Naive thymus-derived CD4-positive, alpha-beta T cell (primary cell): ENCODE measurements at regions not wholly inside any gene's neighbourhood (a gene's known extent, or its start where the extent isn't known, plus 50 kb on each side); places are given as distances from the start of the nearest gene placed in this dataset.

Experiments
- ATAC-seq: fragments of 150-1000 bp; cut with Tn5 transposase; 2 replicates; pipeline ENCODE4 v1.10.0; 2021; ENCODE audit warnings: mild to moderate bottlenecking, moderate library complexity
- CTCF ChIA-PET: fragments of 350-600 bp; sonication (Branson Sonifier 250); formaldehyde crosslinking; loops from one replicate; lab custom pipeline; 2021; ENCODE audit warnings: antibody characterized with exemption; lab: Charles Lee
- POLR2A ChIA-PET: fragments of 350-600 bp; sonication (Branson Sonifier 250); formaldehyde crosslinking; loops from one replicate; lab custom pipeline; 2021; ENCODE audit warnings: antibody characterized with exemption, inconsistent platforms; lab: Charles Lee
- DNase-seq, 9 donors: peaks; one replicate each; pipeline versions ENCODE4 v3.0.0 to v3.0.0-alpha.2; 2020 to 2022; ENCODE audit warnings: mixed read lengths in 1 of 9
- H3K27ac ChIP-seq: one replicate; pipeline ENCODE4 v1.7.0; 2013; ENCODE audit warnings: mild to moderate bottlenecking, low read depth, low read length, moderate library complexity
- H3K27me3 ChIP-seq, 2 donors: one replicate each; pipeline ENCODE4 v1.7.0; 2013; ENCODE audit warnings: low read length in 2 of 2, mild to moderate bottlenecking in 2 of 2, moderate library complexity in 2 of 2; ENCODE audit not compliant: control insufficient read depth in 2 of 2, insufficient read depth in 2 of 2
- H3K36me3 ChIP-seq, 3 experiments: 1 replicate in 2 of 3; 2 replicates in 1 of 3; pipeline ENCODE4 v1.7.0; 2013; ENCODE audit warnings: low read length in 3 of 3, mild to moderate bottlenecking in 3 of 3, moderate library complexity in 1 of 3; ENCODE audit not compliant: insufficient read depth in 3 of 3, control insufficient read depth in 2 of 3
- H3K4me1 ChIP-seq, 2 donors: one replicate each; pipeline ENCODE4 v1.7.0; 2013; ENCODE audit warnings: low read length in 2 of 2, mild to moderate bottlenecking in 2 of 2, moderate library complexity in 1 of 2; ENCODE audit not compliant: control insufficient read depth in 2 of 2, insufficient read depth in 2 of 2
- H3K4me3 ChIP-seq: 2 replicates; pipeline ENCODE4 v1.7.0; 2013; ENCODE audit warnings: mild to moderate bottlenecking, low read length
- H3K9me3 ChIP-seq, 3 experiments: 1 replicate in 2 of 3; 2 replicates in 1 of 3; pipeline ENCODE4 v1.7.0; 2013; ENCODE audit warnings: low read length in 3 of 3; ENCODE audit not compliant: control insufficient read depth in 2 of 3
- H3K27ac Mint-ChIP-seq, 9 donors: one replicate each; pipeline ENCODE4 v1.8.0; 2020 to 2022; ENCODE audit warnings: mixed read lengths in 9 of 9, mild to moderate bottlenecking in 8 of 9, moderate library complexity in 5 of 9, inconsistent platforms in 2 of 9
- H3K27me3 Mint-ChIP-seq, 5 donors: one replicate each; pipeline ENCODE4 v1.8.0; 2021 to 2022; ENCODE audit warnings: mixed read lengths in 5 of 5, mild to moderate bottlenecking in 1 of 5
- H3K36me3 Mint-ChIP-seq, 5 donors: one replicate each; pipeline ENCODE4 v1.8.0; 2020 to 2022; ENCODE audit warnings: mixed read lengths in 5 of 5, mild to moderate bottlenecking in 3 of 5, inconsistent platforms in 1 of 5
- H3K4me1 Mint-ChIP-seq, 7 donors: one replicate each; pipeline ENCODE4 v1.8.0; 2020 to 2022; ENCODE audit warnings: mixed read lengths in 7 of 7, mild to moderate bottlenecking in 3 of 7, inconsistent platforms in 1 of 7
- H3K4me3 Mint-ChIP-seq, 10 donors: one replicate each; pipeline ENCODE4 v1.8.0; 2020 to 2022; ENCODE audit warnings: mild to moderate bottlenecking in 10 of 10, mixed read lengths in 10 of 10, moderate library complexity in 6 of 10, inconsistent platforms in 2 of 10
- H3K9me3 Mint-ChIP-seq, 11 donors: one replicate each; pipeline ENCODE4 v1.8.0; 2020 to 2022; ENCODE audit warnings: mixed read lengths in 11 of 11, mild to moderate bottlenecking in 4 of 11, inconsistent platforms in 1 of 11, moderate library complexity in 1 of 11
- intact Hi-C, 2 donors: fragments of 100-400 bp; cut with micrococcal nuclease; formaldehyde crosslinking; loops; one replicate each; pipeline ENCODE4 v1.15.1; 2023

GRCh38 chr2:155151945-155152344 lies 453.4 kb downstream of the KCNJ3 start:
- H3K4me3 ChIP-seq, result no peak overlapping the region
- Mint-ChIP-seq H3K27ac (no peak overlapping the region), H3K4me3 (no peak overlapping the region), H3K9me3 (peaks cover 0 to 8% (median 0%) of the 10 kb centered on the region in 11 donors), H3K27me3 (no peaks in the 10 kb centered on the region), H3K36me3 (no peaks in the 10 kb centered on the region), H3K4me1 (no peaks in the 10 kb centered on the region)
- ATAC-seq (no peak), DNase-seq (no peak)
- intact Hi-C loops, result no loop called here
- POLR2A ChIA-PET, result no interaction called here
- no peaks in the 10 kb centered on the region for H3K9me3 ChIP-seq
- no peaks in the 10 kb centered on the region for H3K4me1 ChIP-seq
- no peaks in the 10 kb centered on the region for H3K36me3 ChIP-seq
- CTCF ChIA-PET, result no interaction called here
- no peak overlapping the region for H3K27ac ChIP-seq
- H3K27me3 ChIP-seq, result no peaks in the 10 kb centered on the region

GRCh38 chr2:155151472-155151871 lies 453.0 kb downstream of the KCNJ3 start:
- no peak overlapping the region for H3K27ac ChIP-seq
- CTCF ChIA-PET, result no interaction called here
- H3K4me3 ChIP-seq, result no peak overlapping the region
- Mint-ChIP-seq H3K9me3 (peaks cover 0 to 8% (median 0%) of the 10 kb centered on the region in 11 donors), H3K27ac (no peak overlapping the region), H3K4me1 (no peaks in the 10 kb centered on the region), H3K4me3 (no peak overlapping the region), H3K27me3 (no peaks in the 10 kb centered on the region), H3K36me3 (no peaks in the 10 kb centered on the region)
- H3K27me3 ChIP-seq, result no peaks in the 10 kb centered on the region
- no peak for ATAC-seq
- no peaks in the 10 kb centered on the region for H3K4me1 ChIP-seq
- H3K9me3 ChIP-seq, result no peaks in the 10 kb centered on the region
- POLR2A ChIA-PET, result no interaction called here
- intact Hi-C loops, result no loop called here
- no peak for DNase-seq
- no peaks in the 10 kb centered on the region for H3K36me3 ChIP-seq

GRCh38 chr2:155145758-155146229 lies 447.3 kb downstream of the KCNJ3 start:
- ATAC-seq (no peak), DNase-seq (no peak)
- ChIA-PET CTCF (no interaction called here), POLR2A (no interaction called here)
- H3K27me3 ChIP-seq, result no peaks in the 10 kb centered on the region
- no peaks in the 10 kb centered on the region for H3K36me3 Mint-ChIP-seq
- H3K4me1 Mint-ChIP-seq, result no peaks in the 10 kb centered on the region
- intact Hi-C loops, result no loop called here
- no peak overlapping the region for H3K4me3 Mint-ChIP-seq
- H3K4me1 ChIP-seq, result no peaks in the 10 kb centered on the region
- no peak overlapping the region for H3K27ac ChIP-seq
- peaks cover 0 to 2% (median 0%) of the 10 kb centered on the region in 11 donors for H3K9me3 Mint-ChIP-seq
- no peaks in the 10 kb centered on the region for H3K9me3 ChIP-seq
- H3K27me3 Mint-ChIP-seq, result no peaks in the 10 kb centered on the region
- no peak overlapping the region for H3K27ac Mint-ChIP-seq
- H3K4me3 ChIP-seq, result no peak overlapping the region
- no peaks in the 10 kb centered on the region for H3K36me3 ChIP-seq

GRCh38 chr2:155141418-155141817 lies 442.9 kb downstream of the KCNJ3 start:
- no peaks in the 10 kb centered on the region for H3K27me3 Mint-ChIP-seq
- H3K27me3 ChIP-seq, result no peaks in the 10 kb centered on the region
- H3K9me3 Mint-ChIP-seq, result peaks cover 0 to 5% (median 0%) of the 10 kb centered on the region in 11 donors
- no peak overlapping the region for H3K27ac ChIP-seq
- ChIA-PET CTCF (no interaction called here), POLR2A (no interaction called here)
- no peaks in the 10 kb centered on the region for H3K9me3 ChIP-seq
- H3K27ac Mint-ChIP-seq, result no peak overlapping the region
- no peaks in the 10 kb centered on the region for H3K4me1 Mint-ChIP-seq
- H3K4me3 Mint-ChIP-seq, result no peak overlapping the region
- no peaks in the 10 kb centered on the region for H3K36me3 Mint-ChIP-seq
- H3K4me3 ChIP-seq, result no peak overlapping the region
- H3K4me1 ChIP-seq, result no peaks in the 10 kb centered on the region
- ATAC-seq (no peak), DNase-seq (no peak)
- intact Hi-C loops, result no loop called here
- no peaks in the 10 kb centered on the region for H3K36me3 ChIP-seq

- DNase-seq (no peak), ATAC-seq (no peak)
- Mint-ChIP-seq H3K36me3 (no peaks in the 10 kb centered on the region), H3K27ac (no peak overlapping the region), H3K4me3 (no peak overlapping the region), H3K4me1 (no peaks in the 10 kb centered on the region), H3K9me3 (peaks cover 0 to 8% (median 0%) of the 10 kb centered on the region in 11 donors), H3K27me3 (no peaks in the 10 kb centered on the region)
- Histone ChIP-seq H3K27ac (no peak overlapping the region), H3K4me1 (no peaks in the 10 kb centered on the region), H3K27me3 (no peaks in the 10 kb centered on the region), H3K9me3 (no peaks in the 10 kb centered on the region), H3K4me3 (no peak overlapping the region), H3K36me3 (no peaks in the 10 kb centered on the region)
- ChIA-PET CTCF (no interaction called here), POLR2A (no interaction called here)
- intact Hi-C loops, result no loop called here
Observed at GRCh38 chr2:155125585-155126230, 427.2 kb downstream of the KCNJ3 start.

GRCh38 chr2:155115846-155116245 lies 417.4 kb downstream of the KCNJ3 start:
- Histone ChIP-seq H3K4me1 (no peaks in the 10 kb centered on the region), H3K9me3 (no peaks in the 10 kb centered on the region), H3K36me3 (no peaks in the 10 kb centered on the region), H3K27ac (no peak overlapping the region), H3K27me3 (no peaks in the 10 kb centered on the region), H3K4me3 (no peak overlapping the region)
- ATAC-seq (no peak), DNase-seq (no peak)
- ChIA-PET CTCF (no interaction called here), POLR2A (interaction anchor here (0.7 kb wide), 1 partner anchor 104 kb away, joined by 3 read pairs; no protein-coding TSS in a partner anchor)
- intact Hi-C loops, result no loop called here
- no peak overlapping the region for H3K4me3 Mint-ChIP-seq
- H3K27ac Mint-ChIP-seq, result no peak overlapping the region
- peaks cover 0 to 15% (median 4%) of the 10 kb centered on the region in 11 donors for H3K9me3 Mint-ChIP-seq
- H3K27me3 Mint-ChIP-seq, result no peaks in the 10 kb centered on the region
- H3K36me3 Mint-ChIP-seq, result no peaks in the 10 kb centered on the region
- no peaks in the 10 kb centered on the region for H3K4me1 Mint-ChIP-seq

- Histone ChIP-seq H3K27ac (no peak overlapping the region), H3K9me3 (no peaks in the 10 kb centered on the region), H3K36me3 (no peaks in the 10 kb centered on the region), H3K4me1 (no peaks in the 10 kb centered on the region), H3K4me3 (no peak overlapping the region), H3K27me3 (no peaks in the 10 kb centered on the region)
- DNase-seq (no peak), ATAC-seq (no peak)
- Mint-ChIP-seq H3K9me3 (peaks cover 0 to 10% (median 4%) of the 10 kb centered on the region in 11 donors), H3K27me3 (no peaks in the 10 kb centered on the region), H3K27ac (no peak overlapping the region), H3K4me1 (no peaks in the 10 kb centered on the region), H3K4me3 (no peak overlapping the region), H3K36me3 (no peaks in the 10 kb centered on the region)
- CTCF ChIA-PET, result no interaction called here
- intact Hi-C loops, result no loop called here
- POLR2A ChIA-PET, result no interaction called here
Observed at GRCh38 chr2:155111070-155111469, 412.6 kb downstream of the KCNJ3 start.
